ENCODE measurements at regions not wholly inside any gene's neighbourhood (a gene's known extent, or its start where the extent isn't known, plus 50 kb on each side); places are given as distances from the start of the nearest gene placed in this dataset.

- TF ChIP-seq CTCF (IDR thresholded peaks at IDR 0.05) (no peak), POLR2A (IDR thresholded peaks at IDR 0.05) (no peak)
These were observed 193.5 kb upstream of the MANEA start for GRCh38 chr6:95383878-95384277.

Measured in suprapubic skin (tissue), 3 donors.